K562 (cell line): ENCODE measurements at regions not wholly inside any gene's neighbourhood (a gene's known extent, or its start where the extent isn't known, plus 50 kb on each side); places are given as distances from the start of the nearest gene placed in this dataset.

ENCODE experiments used
- ATAC-seq: fragments of 200-7000 bp; cut with Tn5 transposase; 3 replicates; pipeline ENCODE4 v1.9.1; 2020; ENCODE audit warnings: moderate library complexity
- BruUV-seq: library from RNA; stranded (reverse); fragments of 400-500 nt; replicated peaks from 2 replicates; lab custom pipeline; 2021; lab: Mats Ljungman, UMichigan
- CTCF ChIA-PET: fragments of 300-600 bp; formaldehyde crosslinking; extraction: SDS; loops from one replicate; lab custom pipeline; 2021; ENCODE audit warnings: low intra/inter-chr PET ratio; lab: Yijun Ruan, JAX
- POLR2A ChIA-PET: fragments of 300-600, 350-650 bp; sonication (Branson Sonifier 250); formaldehyde crosslinking; extraction: SDS; loops from one replicate; lab custom pipeline; 2021; ENCODE audit warnings: antibody characterized with exemption, inconsistent platforms; lab: Yijun Ruan, JAX
- DNase-seq, 4 experiments: peaks; one replicate each; pipeline versions ENCODE4 v3.0.0 to v3.0.0-alpha.2; 2011 to 2018; ENCODE audit warnings: low spot score in 3 of 4, mixed read lengths in 3 of 4; ENCODE audit errors: extremely low read depth in 1 of 4
- FAIRE-seq: peaks from 2 replicates; lab custom pipeline; 2011; peaks lifted over from hg19 to GRCh38; lab: Jason Lieb, UNC
- H2AFZ ChIP-seq: 2 replicates; pipeline ENCODE4 v1.6.0; 2011; ENCODE audit warnings: low read depth, low read length, control low read depth, inconsistent platforms
- H3K27ac ChIP-seq: fragments of 200-600 bp; 3 replicates; pipeline ENCODE4 v1.8.0; 2011; ENCODE audit warnings: low read depth, mild to moderate bottlenecking, control low read depth, inconsistent platforms, low read length, moderate library complexity, mixed read lengths; ENCODE audit errors: extremely low read depth
- H3K27me3 ChIP-seq, 2 experiments: fragments of 300-600 bp in 1 of 2; 2 replicates in 1 of 2; 3 replicates in 1 of 2; pipeline versions ENCODE4 v1.6.0 to v1.8.0; 2011; ENCODE audit warnings: inconsistent platforms in 2 of 2, low read length in 2 of 2, mild to moderate bottlenecking in 1 of 2, mixed read lengths in 1 of 2, moderate library complexity in 1 of 2; ENCODE audit not compliant: control insufficient read depth in 2 of 2, insufficient read depth in 2 of 2
- H3K36me3 ChIP-seq: fragments of 300-600 bp; 3 replicates; pipeline ENCODE4 v1.8.0; 2011; ENCODE audit warnings: mild to moderate bottlenecking, low read length, inconsistent platforms; ENCODE audit not compliant: control insufficient read depth, insufficient read depth
- H3K4me1 ChIP-seq, 2 experiments: fragments of 200-600 bp in 1 of 2; replicated peaks in 1 of 2; 2 replicates in 1 of 2; 3 replicates in 1 of 2; pipeline versions ENCODE4 v1.5.1 to v1.8.0; 2011; ENCODE audit warnings: inconsistent platforms in 2 of 2, low read length in 2 of 2, mild to moderate bottlenecking in 1 of 2, mixed read lengths in 1 of 2, moderate library complexity in 1 of 2; ENCODE audit not compliant: control insufficient read depth in 2 of 2, insufficient read depth in 2 of 2
- H3K4me2 ChIP-seq: 2 replicates; pipeline ENCODE4 v1.6.1; 2011; ENCODE audit warnings: low read length, control low read depth, inconsistent platforms, mixed read lengths; ENCODE audit not compliant: insufficient read depth
- H3K4me3 ChIP-seq: fragments of 200-600 bp; sonication (generic), shearing (Covaris generic); 2 replicates; pipeline ENCODE4 v1.5.1; 2016; ENCODE audit warnings: control low read depth, inconsistent platforms
- H3K79me2 ChIP-seq: fragments of 200-600 bp; 3 replicates; pipeline ENCODE4 v1.8.0; 2011; ENCODE audit warnings: low read length, inconsistent platforms; ENCODE audit not compliant: control insufficient read depth, insufficient read depth
- H3K9ac ChIP-seq, 2 experiments: 2 replicates each; pipeline versions ENCODE4 v1.6.0 to v1.6.1; 2011; ENCODE audit warnings: low read depth in 2 of 2, low read length in 2 of 2, control low read depth in 1 of 2, inconsistent platforms in 1 of 2, mild to moderate bottlenecking in 1 of 2, mixed read lengths in 1 of 2; ENCODE audit not compliant: insufficient read depth in 1 of 2
- H3K9me1 ChIP-seq: one replicate; pipeline ENCODE4 v1.6.0; 2011; ENCODE audit warnings: inconsistent platforms, mild to moderate bottlenecking, low read length, moderate library complexity; ENCODE audit not compliant: control insufficient read depth, insufficient read depth
- H3K9me3 ChIP-seq: replicated peaks from 2 replicates; pipeline ENCODE4 v1.5.1; 2011; ENCODE audit warnings: low read depth, low read length, inconsistent platforms; ENCODE audit not compliant: control insufficient read depth, insufficient read depth
- H4K20me1 ChIP-seq: replicated peaks from 2 replicates; pipeline ENCODE4 v1.6.1; 2011; ENCODE audit warnings: low read length, inconsistent platforms, mixed read lengths; ENCODE audit not compliant: control insufficient read depth, insufficient read depth
- ATF4 ChIP-seq: fragments of 450-650 bp; formaldehyde crosslinking; IDR thresholded peaks from 2 replicates; pipeline ENCODE4 v1.4.0; 2022; ENCODE audit warnings: mild to moderate bottlenecking, moderate library complexity
- DNMT1 ChIP-seq: fragments of 450-650 bp; IDR thresholded peaks from 2 replicates; pipeline ENCODE4 v1.6.1; 2016; ENCODE audit warnings: antibody characterized with exemption, mild to moderate bottlenecking
- E2F1 ChIP-seq: sonication (generic); formaldehyde crosslinking; IDR thresholded peaks from 2 replicates; pipeline ENCODE4 v1.8.1; 2023; ENCODE audit warnings: mild to moderate bottlenecking, missing genetic modification reagents, moderate library complexity
- HNRNPK ChIP-seq: fragments of 200-400 bp; formaldehyde crosslinking; IDR thresholded peaks from one replicate; pipeline ENCODE4 v1.6.1; 2018; ENCODE audit warnings: mild to moderate bottlenecking, low read depth, low read length; ENCODE audit not compliant: poor library complexity, severe bottlenecking
- HNRNPLL ChIP-seq: fragments of 200-400 bp; formaldehyde crosslinking; IDR thresholded peaks from 2 replicates; pipeline ENCODE4 v1.6.1; 2017; ENCODE audit warnings: low read length, low read depth, mild to moderate bottlenecking; ENCODE audit not compliant: poor library complexity, severe bottlenecking
- SMARCC2 ChIP-seq: fragments of 450-650 bp; IDR thresholded peaks from 2 replicates; pipeline ENCODE4 v1.6.1; 2017; ENCODE audit warnings: antibody characterized with exemption, moderate library complexity, mild to moderate bottlenecking, low read depth
- SP2 ChIP-seq: IDR thresholded peaks from 2 replicates; pipeline ENCODE4 v1.6.1; 2011; ENCODE audit warnings: mild to moderate bottlenecking, low read depth, low read length, moderate library complexity; ENCODE audit not compliant: poor library complexity, severe bottlenecking; ENCODE audit errors: extremely low read depth
- ZFX ChIP-seq: sonication (generic); formaldehyde crosslinking; IDR thresholded peaks from 2 replicates; pipeline ENCODE4 v1.8.0; 2022; ENCODE audit warnings: mild to moderate bottlenecking, missing genetic modification reagents, moderate library complexity
- in situ Hi-C: fragments of 300-500 bp; cut with MboI; formaldehyde crosslinking; loops from 4 replicates; pipeline ENCODE4 v1.15.0; 2018; ENCODE audit warnings: inconsistent platforms, mixed read lengths
- intact Hi-C: fragments of 100-400 bp; cut with micrococcal nuclease; formaldehyde crosslinking; loops from 2 replicates; pipeline ENCODE4 v1.14.2; 2022

- H3K79me2 ChIP-seq = no peaks in the 10 kb centered on the region
- POLR2A ChIA-PET = no interaction called here
- FAIRE-seq (no peak), DNase-seq (no peak), ATAC-seq (no peak)
- CTCF ChIA-PET = no interaction called here
- intact Hi-C loops = no loop called here
- TF ChIP-seq SP2 = no peak
- TF ChIP-seq E2F1 (CRISPR knock-in tag) = no peak
- no peak for TF ChIP-seq HNRNPK
- TF ChIP-seq ATF4 (CRISPR knock-in tag) = no peak
- no peak for TF ChIP-seq SMARCC2
- no peak for TF ChIP-seq DNMT1
- no peak for TF ChIP-seq ZFX (CRISPR knock-in tag)
- TF ChIP-seq HNRNPLL = no peak
- H3K27me3 ChIP-seq = no peaks in the 10 kb centered on the region
- no peak overlapping the region for H3K4me3 ChIP-seq
- no peak overlapping the region for H2AFZ ChIP-seq
- BruUV-seq = no TSS peak
- no peak overlapping the region for H3K4me2 ChIP-seq
- in situ Hi-C loops = no loop called here
- H3K36me3 ChIP-seq = no peaks in the 10 kb centered on the region
- no peak overlapping the region for H3K9ac ChIP-seq
- H4K20me1 ChIP-seq = no peaks in the 10 kb centered on the region
- no peaks in the 10 kb centered on the region for H3K4me1 ChIP-seq
- no peaks in the 10 kb centered on the region for H3K9me1 ChIP-seq
- no peak overlapping the region for H3K27ac ChIP-seq
- no peaks in the 10 kb centered on the region for H3K9me3 ChIP-seq
Observed at GRCh38 chr7:67659091-67659490, 662.5 kb downstream of the TYW1 start.
